K562 (cell line): ENCODE measurements at regions not wholly inside any gene's neighbourhood (a gene's known extent, or its start where the extent isn't known, plus 50 kb on each side); places are given as distances from the start of the nearest gene placed in this dataset.

Experiments used
- CHCHD3 ChIP-seq: fragments of 250-450 bp; sonication (Bioruptor Pico); IDR thresholded peaks from 2 replicates; pipeline ENCODE4 v2.1.2; 2022; ENCODE audit warnings: mild to moderate bottlenecking
- FOXK2 ChIP-seq, 2 experiments: fragments of 450-650 bp; IDR thresholded peaks in 1 of 2; conservative IDR thresholded peaks in 1 of 2; 2 replicates each; pipeline ENCODE4 v1.6.1; 2016; ENCODE audit warnings: low read depth in 2 of 2, mild to moderate bottlenecking in 1 of 2
- GABPB2 ChIP-seq: fragments of 250-450 bp; sonication (Bioruptor Pico); conservative IDR thresholded peaks from 2 replicates; pipeline ENCODE4 v1.5.1; 2021; ENCODE audit warnings: mild to moderate bottlenecking
- JUN ChIP-seq, 2 experiments: sonication (generic) in 1 of 2; formaldehyde crosslinking in 1 of 2; IDR thresholded peaks; 2 replicates each; pipeline versions ENCODE4 v1.6.1 to v1.8.0; 2012 to 2022; ENCODE audit warnings: borderline replicate concordance in 2 of 2, mild to moderate bottlenecking in 2 of 2, improper control_type of control experiment in 1 of 2, low read depth in 1 of 2, low read length in 1 of 2, missing genetic modification reagents in 1 of 2
- MTA2 ChIP-seq: fragments of 450-650 bp; IDR thresholded peaks from 2 replicates; pipeline ENCODE4 v1.6.1; 2016; ENCODE audit warnings: low read depth
- POLR2AphosphoS5 ChIP-seq: IDR thresholded peaks from 2 replicates; pipeline ENCODE4 v1.6.1; 2011; ENCODE audit warnings: mild to moderate bottlenecking, low read depth, low read length, moderate library complexity; ENCODE audit not compliant: control insufficient read depth, insufficient read depth
- RCOR1 ChIP-seq, 2 experiments: IDR thresholded peaks; 2 replicates each; pipeline ENCODE4 v1.6.1; 2012; ENCODE audit warnings: low read depth in 2 of 2, low read length in 2 of 2, borderline replicate concordance in 1 of 2, improper control_type of control experiment in 1 of 2
- TARDBP ChIP-seq: fragments of 450-650 bp; IDR thresholded peaks from 2 replicates; pipeline ENCODE4 v1.6.1; 2016
- YBX1 ChIP-seq: fragments of 450-650 bp; IDR thresholded peaks from 2 replicates; pipeline ENCODE4 v1.7.1; 2016; ENCODE audit warnings: mild to moderate bottlenecking
- ZC3H4 ChIP-seq: sonication (generic); formaldehyde crosslinking; IDR thresholded peaks from 2 replicates; pipeline ENCODE4 v1.9.0; 2021; ENCODE audit warnings: missing genetic modification reagents, borderline replicate concordance
- ZNF324 ChIP-seq: fragments of 250-450 bp; sonication (Bioruptor Pico); IDR thresholded peaks from 2 replicates; pipeline ENCODE4 v1.4.0; 2020; ENCODE audit warnings: mild to moderate bottlenecking
- TF ChIP-seq, protein P1 (sequence below), 3 experiments: IDR thresholded peaks in 2 of 3; conservative IDR thresholded peaks in 1 of 3; 2 replicates each; pipeline ENCODE4 v1.5.1; 2011 to 2012; ENCODE audit warnings: low read length in 3 of 3, mild to moderate bottlenecking in 3 of 3, control low read depth in 2 of 3, improper control_type of control experiment in 1 of 3, inconsistent platforms in 1 of 3, low read depth in 1 of 3, mixed read lengths in 1 of 3, moderate library complexity in 1 of 3; ENCODE audit not compliant: insufficient read depth in 2 of 3
- TF ChIP-seq, protein P2 (sequence below): sonication (generic); formaldehyde crosslinking; IDR thresholded peaks from 2 replicates; pipeline ENCODE4 v1.5.0; 2020; ENCODE audit warnings: missing genetic modification reagents
- TF ChIP-seq, protein P3 (sequence below): sonication (generic); formaldehyde crosslinking; IDR thresholded peaks from 2 replicates; pipeline ENCODE4 v1.8.1; 2022; ENCODE audit warnings: missing genetic modification reagents

DNA sequence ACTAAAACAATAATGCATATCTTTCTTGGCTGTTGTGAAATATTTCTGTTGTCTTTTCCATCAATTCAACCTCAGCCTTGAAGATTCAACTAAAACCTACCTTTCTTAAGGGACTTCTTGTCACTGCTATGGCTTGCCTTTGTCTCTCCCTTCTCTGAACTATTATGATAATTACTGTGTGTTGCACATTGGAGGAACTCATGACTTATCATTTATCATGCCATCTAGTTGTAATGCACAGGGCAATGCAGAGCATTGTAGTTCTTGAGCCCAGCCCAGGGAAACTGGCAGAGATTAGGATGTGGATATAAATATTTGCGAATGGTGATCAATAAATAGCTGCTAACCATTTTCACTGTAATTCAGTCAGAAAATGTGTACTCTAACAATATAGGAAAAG, 427.1 kb upstream of the FRG2C start:
- no peak for TF ChIP-seq POLR2AphosphoS5
- TF ChIP-seq YBX1, result no peak
- no peak for TF ChIP-seq ZC3H4
- no peak for TF ChIP-seq TARDBP
- TF ChIP-seq, protein P1, sequence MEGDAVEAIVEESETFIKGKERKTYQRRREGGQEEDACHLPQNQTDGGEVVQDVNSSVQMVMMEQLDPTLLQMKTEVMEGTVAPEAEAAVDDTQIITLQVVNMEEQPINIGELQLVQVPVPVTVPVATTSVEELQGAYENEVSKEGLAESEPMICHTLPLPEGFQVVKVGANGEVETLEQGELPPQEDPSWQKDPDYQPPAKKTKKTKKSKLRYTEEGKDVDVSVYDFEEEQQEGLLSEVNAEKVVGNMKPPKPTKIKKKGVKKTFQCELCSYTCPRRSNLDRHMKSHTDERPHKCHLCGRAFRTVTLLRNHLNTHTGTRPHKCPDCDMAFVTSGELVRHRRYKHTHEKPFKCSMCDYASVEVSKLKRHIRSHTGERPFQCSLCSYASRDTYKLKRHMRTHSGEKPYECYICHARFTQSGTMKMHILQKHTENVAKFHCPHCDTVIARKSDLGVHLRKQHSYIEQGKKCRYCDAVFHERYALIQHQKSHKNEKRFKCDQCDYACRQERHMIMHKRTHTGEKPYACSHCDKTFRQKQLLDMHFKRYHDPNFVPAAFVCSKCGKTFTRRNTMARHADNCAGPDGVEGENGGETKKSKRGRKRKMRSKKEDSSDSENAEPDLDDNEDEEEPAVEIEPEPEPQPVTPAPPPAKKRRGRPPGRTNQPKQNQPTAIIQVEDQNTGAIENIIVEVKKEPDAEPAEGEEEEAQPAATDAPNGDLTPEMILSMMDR (IDR thresholded peaks at IDR 0.05 in 2 of 3, conservative IDR thresholded peaks at IDR 0.05 in 1 of 3; ENCODE audit: insufficient read depth in 2 of 3, low read depth in 1 of 3, low read length in 3 of 3), result no peak
- TF ChIP-seq GABPB2 (CRISPR knock-in tag), result no peak
- TF ChIP-seq, protein P2, sequence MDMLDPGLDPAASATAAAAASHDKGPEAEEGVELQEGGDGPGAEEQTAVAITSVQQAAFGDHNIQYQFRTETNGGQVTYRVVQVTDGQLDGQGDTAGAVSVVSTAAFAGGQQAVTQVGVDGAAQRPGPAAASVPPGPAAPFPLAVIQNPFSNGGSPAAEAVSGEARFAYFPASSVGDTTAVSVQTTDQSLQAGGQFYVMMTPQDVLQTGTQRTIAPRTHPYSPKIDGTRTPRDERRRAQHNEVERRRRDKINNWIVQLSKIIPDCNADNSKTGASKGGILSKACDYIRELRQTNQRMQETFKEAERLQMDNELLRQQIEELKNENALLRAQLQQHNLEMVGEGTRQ (CRISPR knock-in tag), result no peak
- TF ChIP-seq MTA2, result no peak
- no peak for TF ChIP-seq RCOR1 (IDR thresholded peaks at IDR 0.05; ENCODE audit: borderline replicate concordance in 1 of 2, low read depth in 2 of 2, low read length in 2 of 2)
- no peak for TF ChIP-seq ZNF324
- TF ChIP-seq CHCHD3 (CRISPR knock-in tag), result no peak
- TF ChIP-seq FOXK2 (conservative IDR thresholded peaks at IDR 0.05 in 1 of 2, IDR thresholded peaks at IDR 0.05 in 1 of 2; ENCODE audit: low read depth in 2 of 2), result no peak
- no peak for TF ChIP-seq JUN (IDR thresholded peaks at IDR 0.05; ENCODE audit: borderline replicate concordance, low read depth, low read length)
- no peak for TF ChIP-seq JUN (CRISPR knock-in tag; IDR thresholded peaks at IDR 0.05; ENCODE audit: borderline replicate concordance)
- TF ChIP-seq, protein P3, sequence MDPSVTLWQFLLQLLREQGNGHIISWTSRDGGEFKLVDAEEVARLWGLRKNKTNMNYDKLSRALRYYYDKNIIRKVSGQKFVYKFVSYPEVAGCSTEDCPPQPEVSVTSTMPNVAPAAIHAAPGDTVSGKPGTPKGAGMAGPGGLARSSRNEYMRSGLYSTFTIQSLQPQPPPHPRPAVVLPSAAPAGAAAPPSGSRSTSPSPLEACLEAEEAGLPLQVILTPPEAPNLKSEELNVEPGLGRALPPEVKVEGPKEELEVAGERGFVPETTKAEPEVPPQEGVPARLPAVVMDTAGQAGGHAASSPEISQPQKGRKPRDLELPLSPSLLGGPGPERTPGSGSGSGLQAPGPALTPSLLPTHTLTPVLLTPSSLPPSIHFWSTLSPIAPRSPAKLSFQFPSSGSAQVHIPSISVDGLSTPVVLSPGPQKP (CRISPR knock-in tag), result no peak
